Breast epithelium (tissue), 3 donors: ENCODE measurements at regions not wholly inside any gene's neighbourhood (a gene's known extent, or its start where the extent isn't known, plus 50 kb on each side); places are given as distances from the start of the nearest gene placed in this dataset.

Experiments used
- POLR2AphosphoS5 ChIP-seq, 3 donors: sonication (generic); formaldehyde crosslinking; IDR thresholded peaks; one replicate each; pipeline ENCODE4 v1.6.1; 2017; ENCODE audit warnings: antibody characterized with exemption in 3 of 3
- TF ChIP-seq, protein P1 (sequence below), 3 donors: fragments of 450-650 bp; IDR thresholded peaks; one replicate each; pipeline ENCODE4 v1.5.1; 2016 to 2017; ENCODE audit warnings: antibody characterized with exemption in 3 of 3, mild to moderate bottlenecking in 3 of 3, moderate library complexity in 3 of 3

- TF ChIP-seq, protein P1, sequence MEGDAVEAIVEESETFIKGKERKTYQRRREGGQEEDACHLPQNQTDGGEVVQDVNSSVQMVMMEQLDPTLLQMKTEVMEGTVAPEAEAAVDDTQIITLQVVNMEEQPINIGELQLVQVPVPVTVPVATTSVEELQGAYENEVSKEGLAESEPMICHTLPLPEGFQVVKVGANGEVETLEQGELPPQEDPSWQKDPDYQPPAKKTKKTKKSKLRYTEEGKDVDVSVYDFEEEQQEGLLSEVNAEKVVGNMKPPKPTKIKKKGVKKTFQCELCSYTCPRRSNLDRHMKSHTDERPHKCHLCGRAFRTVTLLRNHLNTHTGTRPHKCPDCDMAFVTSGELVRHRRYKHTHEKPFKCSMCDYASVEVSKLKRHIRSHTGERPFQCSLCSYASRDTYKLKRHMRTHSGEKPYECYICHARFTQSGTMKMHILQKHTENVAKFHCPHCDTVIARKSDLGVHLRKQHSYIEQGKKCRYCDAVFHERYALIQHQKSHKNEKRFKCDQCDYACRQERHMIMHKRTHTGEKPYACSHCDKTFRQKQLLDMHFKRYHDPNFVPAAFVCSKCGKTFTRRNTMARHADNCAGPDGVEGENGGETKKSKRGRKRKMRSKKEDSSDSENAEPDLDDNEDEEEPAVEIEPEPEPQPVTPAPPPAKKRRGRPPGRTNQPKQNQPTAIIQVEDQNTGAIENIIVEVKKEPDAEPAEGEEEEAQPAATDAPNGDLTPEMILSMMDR (IDR thresholded peaks at IDR 0.05): no peak
- TF ChIP-seq POLR2AphosphoS5 (IDR thresholded peaks at IDR 0.05): no peak
Observed at GRCh38 chr5:84474126-84474525, 89.4 kb upstream of the EDIL3 start.
